Panc1 (cell line): ENCODE measurements at regions not wholly inside any gene's neighbourhood (a gene's known extent, or its start where the extent isn't known, plus 50 kb on each side); places are given as distances from the start of the nearest gene placed in this dataset.

Experiments used
- CTCF ChIP-seq: fragments of 450-650 bp; IDR thresholded peaks from 2 replicates; pipeline ENCODE4 v1.5.1; 2017; ENCODE audit warnings: mild to moderate bottlenecking
- POLR2AphosphoS5 ChIP-seq: IDR thresholded peaks from 2 replicates; pipeline ENCODE4 v1.6.1; 2012; ENCODE audit warnings: mild to moderate bottlenecking, low read depth, low read length, moderate library complexity
- REST ChIP-seq, 2 experiments: IDR thresholded peaks; 2 replicates each; pipeline ENCODE4 v1.6.1; 2011 to 2012; ENCODE audit warnings: low read depth in 2 of 2, control low read depth in 1 of 2, low read length in 1 of 2, mild to moderate bottlenecking in 1 of 2, moderate library complexity in 1 of 2; ENCODE audit not compliant: insufficient read depth in 1 of 2
- SIN3A ChIP-seq: IDR thresholded peaks from 2 replicates; pipeline ENCODE4 v1.6.1; 2012; ENCODE audit warnings: low read depth, mild to moderate bottlenecking, low read length, moderate library complexity, borderline replicate concordance; ENCODE audit not compliant: insufficient read depth
- TCF7L2 ChIP-seq: IDR thresholded peaks from 2 replicates; pipeline ENCODE4 v1.6.1; 2011; ENCODE audit warnings: mild to moderate bottlenecking, low read depth, low read length, inconsistent platforms

GRCh38 chrX:107573016-107573415 is 55.3 kb upstream of the PRPS1 start:
- TF ChIP-seq REST (IDR thresholded peaks at IDR 0.05; ENCODE audit: insufficient read depth in 1 of 2, low read depth in 2 of 2, low read length in 1 of 2) (no peak), SIN3A (no peak), POLR2AphosphoS5 (no peak), CTCF (no peak), TCF7L2 (no peak)
